ENCODE measurements at regions not wholly inside any gene's neighbourhood (a gene's known extent, or its start where the extent isn't known, plus 50 kb on each side); places are given as distances from the start of the nearest gene placed in this dataset.
"Not testable (repeated sequence)": the region's sequence is repeated elsewhere in the genome, so short reads cannot be mapped to it uniquely, and the experiment has no call there.

- DNase-seq (ENCODE audit: low read depth in 2 of 2): no peak
Observed at GRCh38 chr5:63121471-63121870, 542.9 kb downstream of the LRRC70 start.

GRCh38 chr5:63118221-63118620 lies 539.6 kb downstream of the LRRC70 start:
- DNase-seq (ENCODE audit: low read depth in 2 of 2): no peak

- DNase-seq (ENCODE audit: low read depth in 2 of 2): no peak
Observed at GRCh38 chr5:63111891-63112290, 533.3 kb downstream of the LRRC70 start.

- no peak for DNase-seq (ENCODE audit: low read depth in 2 of 2)
Observed at GRCh38 chr5:63101870-63102269, 523.3 kb downstream of the LRRC70 start.

- no peak for DNase-seq (ENCODE audit: low read depth in 2 of 2)
Observed at GRCh38 chr5:63097286-63097685, 518.7 kb downstream of the LRRC70 start.

GRCh38 chr5:63094730-63095129 lies 516.1 kb downstream of the LRRC70 start:
- no peak for DNase-seq (ENCODE audit: low read depth in 2 of 2)

- DNase-seq (ENCODE audit: low read depth in 2 of 2): no peak
Observed at GRCh38 chr5:63089147-63089546, 510.5 kb downstream of the LRRC70 start.

- DNase-seq (ENCODE audit: low read depth in 2 of 2): no peak
Observed at GRCh38 chr5:63085561-63085960, 506.9 kb downstream of the LRRC70 start.

GRCh38 chr5:63083689-63084088 lies 505.1 kb downstream of the LRRC70 start:
- DNase-seq (ENCODE audit: low read depth in 2 of 2): not testable (repeated sequence)

GRCh38 chr5:63081402-63081801 lies 502.8 kb downstream of the LRRC70 start:
- no peak for DNase-seq (ENCODE audit: low read depth in 2 of 2)

- DNase-seq (ENCODE audit: low read depth in 2 of 2): no peak
Observed at GRCh38 chr5:63070001-63070400, 491.4 kb downstream of the LRRC70 start.

- DNase-seq (ENCODE audit: low read depth in 2 of 2): no peak
Observed at GRCh38 chr5:63055421-63055820, 476.8 kb downstream of the LRRC70 start.

- no peak for DNase-seq (ENCODE audit: low read depth in 2 of 2)
Observed at GRCh38 chr5:63053019-63053638, 474.5 kb downstream of the LRRC70 start.

GRCh38 chr5:63050916-63051315 lies 472.3 kb downstream of the LRRC70 start:
- DNase-seq (ENCODE audit: low read depth in 2 of 2): no peak

- no peak for DNase-seq (ENCODE audit: low read depth in 2 of 2)
Observed at GRCh38 chr5:63049935-63050334, 471.3 kb downstream of the LRRC70 start.

- DNase-seq (ENCODE audit: low read depth in 2 of 2): no peak
Observed at GRCh38 chr5:63043792-63044191, 465.2 kb downstream of the LRRC70 start.

- no peak for DNase-seq (ENCODE audit: low read depth in 2 of 2)
Observed at GRCh38 chr5:63032343-63032742, 453.7 kb downstream of the LRRC70 start.

GRCh38 chr5:63029891-63030290 lies 451.3 kb downstream of the LRRC70 start:
- no peak for DNase-seq (ENCODE audit: low read depth in 2 of 2)

GRCh38 chr5:63025679-63026078 lies 447.1 kb downstream of the LRRC70 start:
- DNase-seq (ENCODE audit: low read depth in 2 of 2): no peak

GRCh38 chr5:63022403-63022802 lies 443.8 kb downstream of the LRRC70 start:
- no peak for DNase-seq (ENCODE audit: low read depth in 2 of 2)

- no peak for DNase-seq (ENCODE audit: low read depth in 2 of 2)
Observed at GRCh38 chr5:63011158-63011557, 432.5 kb downstream of the LRRC70 start.

GRCh38 chr5:63008195-63008594 lies 429.6 kb downstream of the LRRC70 start:
- no peak for DNase-seq (ENCODE audit: low read depth in 2 of 2)

GRCh38 chr5:62994842-62995241 lies 416.2 kb downstream of the LRRC70 start:
- DNase-seq (ENCODE audit: low read depth in 2 of 2): not testable (repeated sequence)

- no peak for DNase-seq (ENCODE audit: low read depth in 2 of 2)
Observed at GRCh38 chr5:62985749-62986148, 407.1 kb downstream of the LRRC70 start.

Measured in stimulated activated CD8-positive, alpha-beta memory T cell treated with anti-CD3 and anti-CD28 coated beads, Interleukin-15, amount 100 ng/mL, for 48 hours (primary cell).